GM12872 (cell line): ENCODE measurements at regions not wholly inside any gene's neighbourhood (a gene's known extent, or its start where the extent isn't known, plus 50 kb on each side); places are given as distances from the start of the nearest gene placed in this dataset.

Experiments
- CTCF ChIP-seq: IDR thresholded peaks from 3 replicates; pipeline ENCODE4 v1.5.1; 2011; ENCODE audit warnings: low read depth, mild to moderate bottlenecking, low read length, moderate library complexity; ENCODE audit not compliant: insufficient read depth

- no peak for TF ChIP-seq CTCF
Observed at GRCh38 chr18:31229829-31230228, 67.2 kb upstream of the DSC1 start.

- TF ChIP-seq CTCF, result no peak
Observed at GRCh38 chr18:31230495-31230894, 67.8 kb upstream of the DSC1 start.

GRCh38 chr18:31232013-31232412 lies 69.4 kb upstream of the DSC1 start:
- TF ChIP-seq CTCF, result no peak

- TF ChIP-seq CTCF, result no peak
Observed at GRCh38 chr18:31232775-31233424, 70.2 kb upstream of the DSC1 start.

GRCh38 chr18:31233621-31234275 lies 71.1 kb upstream of the DSC1 start:
- TF ChIP-seq CTCF, result no peak

- no peak for TF ChIP-seq CTCF
Observed at GRCh38 chr18:31235856-31236255, 73.2 kb upstream of the DSC1 start.

GRCh38 chr18:31237142-31237541 lies 74.5 kb upstream of the DSC1 start:
- TF ChIP-seq CTCF, result no peak
